ENCODE measurements at regions not wholly inside any gene's neighbourhood (a gene's known extent, or its start where the extent isn't known, plus 50 kb on each side); places are given as distances from the start of the nearest gene placed in this dataset.

DNA sequence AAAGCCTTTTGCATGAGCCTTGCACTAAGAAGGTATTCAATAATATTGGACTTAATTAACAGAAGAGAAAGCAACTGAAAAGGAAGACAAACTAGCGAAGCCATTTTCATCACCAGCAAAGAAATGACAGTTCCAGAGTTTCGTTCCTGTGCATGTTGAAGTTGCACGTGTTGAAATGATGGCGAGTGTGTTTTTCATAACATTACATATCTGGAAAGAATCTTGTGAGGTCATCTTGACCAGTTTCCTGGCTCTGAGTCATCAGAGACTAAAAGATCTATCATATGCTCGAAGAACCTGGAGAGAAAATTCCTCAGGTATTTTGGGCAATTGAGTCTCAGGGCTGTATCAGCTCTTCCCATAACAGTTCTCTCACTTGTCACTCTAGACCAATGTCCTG is 106.2 kb upstream of the MAML3 start:
- ATAC-seq, result no peak
- Mint-ChIP-seq H3K9me3 (no peaks in the 10 kb centered on the region), H3K4me3 (no peak overlapping the region), H3K27ac (no peak overlapping the region), H3K36me3 (no peaks in the 10 kb centered on the region), H3K4me1 (peaks cover 21% of the 10 kb centered on the region), H3K27me3 (ENCODE audit: low read depth) (peaks cover 18% of the 10 kb centered on the region)
- no peak for DNase-seq (ENCODE audit: low spot score)
- POLR2A ChIA-PET, result no interaction called here
- CTCF ChIA-PET, result no interaction called here
- TF ChIP-seq FOXP4 (CRISPR knock-in tag; IDR thresholded peaks at IDR 0.05) (no peak), TCF7 (CRISPR knock-in tag; IDR thresholded peaks at IDR 0.05; ENCODE audit: low read depth) (no peak), CREM (CRISPR knock-in tag; IDR thresholded peaks at IDR 0.05) (no peak)

- ATAC-seq (no peak), DNase-seq (ENCODE audit: low spot score) (no peak)
- POLR2A ChIA-PET, result no interaction called here
- H3K4me3 Mint-ChIP-seq, result no peak overlapping the region
- CTCF ChIA-PET, result no interaction called here
- H3K36me3 Mint-ChIP-seq, result no peaks in the 10 kb centered on the region
- no peak overlapping the region for H3K27ac Mint-ChIP-seq
- H3K27me3 Mint-ChIP-seq (ENCODE audit: low read depth), result peaks cover 33% of the 10 kb centered on the region
- no peaks in the 10 kb centered on the region for H3K9me3 Mint-ChIP-seq
- peaks cover 34% of the 10 kb centered on the region for H3K4me1 Mint-ChIP-seq
- TF ChIP-seq ZBTB21 (CRISPR knock-in tag; IDR thresholded peaks at IDR 0.05; ENCODE audit: borderline replicate concordance), result no peak
- no peak for TF ChIP-seq SP1 (CRISPR knock-in tag; conservative IDR thresholded peaks at IDR 0.05)
- TF ChIP-seq EMX1 (CRISPR knock-in tag; IDR thresholded peaks at IDR 0.05), result no peak
- no peak for TF ChIP-seq ATF1 (CRISPR knock-in tag; IDR thresholded peaks at IDR 0.05)
- no peak for TF ChIP-seq FOXJ3 (CRISPR knock-in tag; IDR thresholded peaks at IDR 0.05; ENCODE audit: borderline replicate concordance)
- no peak for TF ChIP-seq ATF6 (CRISPR knock-in tag; IDR thresholded peaks at IDR 0.05)
- no peak for TF ChIP-seq TCF7 (CRISPR knock-in tag; IDR thresholded peaks at IDR 0.05; ENCODE audit: low read depth)
- TF ChIP-seq, protein P1, sequence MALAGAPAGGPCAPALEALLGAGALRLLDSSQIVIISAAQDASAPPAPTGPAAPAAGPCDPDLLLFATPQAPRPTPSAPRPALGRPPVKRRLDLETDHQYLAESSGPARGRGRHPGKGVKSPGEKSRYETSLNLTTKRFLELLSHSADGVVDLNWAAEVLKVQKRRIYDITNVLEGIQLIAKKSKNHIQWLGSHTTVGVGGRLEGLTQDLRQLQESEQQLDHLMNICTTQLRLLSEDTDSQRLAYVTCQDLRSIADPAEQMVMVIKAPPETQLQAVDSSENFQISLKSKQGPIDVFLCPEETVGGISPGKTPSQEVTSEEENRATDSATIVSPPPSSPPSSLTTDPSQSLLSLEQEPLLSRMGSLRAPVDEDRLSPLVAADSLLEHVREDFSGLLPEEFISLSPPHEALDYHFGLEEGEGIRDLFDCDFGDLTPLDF (CRISPR knock-in tag; IDR thresholded peaks at IDR 0.05), result no peak
- TF ChIP-seq ZMAT4 (CRISPR knock-in tag; IDR thresholded peaks at IDR 0.05), result no peak
- TF ChIP-seq TEAD4 (CRISPR knock-in tag; IDR thresholded peaks at IDR 0.05), result no peak
- no peak for TF ChIP-seq IRF1 (CRISPR knock-in tag; IDR thresholded peaks at IDR 0.05)
- no peak for TF ChIP-seq ELF4 (CRISPR knock-in tag; IDR thresholded peaks at IDR 0.05; ENCODE audit: low read depth)
- no peak for TF ChIP-seq AFF4 (CRISPR knock-in tag; IDR thresholded peaks at IDR 0.05; ENCODE audit: borderline replicate concordance)
- TF ChIP-seq NFYB (CRISPR knock-in tag; conservative IDR thresholded peaks at IDR 0.05; ENCODE audit: low read depth), result no peak
- TF ChIP-seq, protein P2, sequence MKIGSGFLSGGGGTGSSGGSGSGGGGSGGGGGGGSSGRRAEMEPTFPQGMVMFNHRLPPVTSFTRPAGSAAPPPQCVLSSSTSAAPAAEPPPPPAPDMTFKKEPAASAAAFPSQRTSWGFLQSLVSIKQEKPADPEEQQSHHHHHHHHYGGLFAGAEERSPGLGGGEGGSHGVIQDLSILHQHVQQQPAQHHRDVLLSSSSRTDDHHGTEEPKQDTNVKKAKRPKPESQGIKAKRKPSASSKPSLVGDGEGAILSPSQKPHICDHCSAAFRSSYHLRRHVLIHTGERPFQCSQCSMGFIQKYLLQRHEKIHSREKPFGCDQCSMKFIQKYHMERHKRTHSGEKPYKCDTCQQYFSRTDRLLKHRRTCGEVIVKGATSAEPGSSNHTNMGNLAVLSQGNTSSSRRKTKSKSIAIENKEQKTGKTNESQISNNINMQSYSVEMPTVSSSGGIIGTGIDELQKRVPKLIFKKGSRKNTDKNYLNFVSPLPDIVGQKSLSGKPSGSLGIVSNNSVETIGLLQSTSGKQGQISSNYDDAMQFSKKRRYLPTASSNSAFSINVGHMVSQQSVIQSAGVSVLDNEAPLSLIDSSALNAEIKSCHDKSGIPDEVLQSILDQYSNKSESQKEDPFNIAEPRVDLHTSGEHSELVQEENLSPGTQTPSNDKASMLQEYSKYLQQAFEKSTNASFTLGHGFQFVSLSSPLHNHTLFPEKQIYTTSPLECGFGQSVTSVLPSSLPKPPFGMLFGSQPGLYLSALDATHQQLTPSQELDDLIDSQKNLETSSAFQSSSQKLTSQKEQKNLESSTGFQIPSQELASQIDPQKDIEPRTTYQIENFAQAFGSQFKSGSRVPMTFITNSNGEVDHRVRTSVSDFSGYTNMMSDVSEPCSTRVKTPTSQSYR (CRISPR knock-in tag; IDR thresholded peaks at IDR 0.05), result no peak
- no peak for TF ChIP-seq FOXP1 (CRISPR knock-in tag; IDR thresholded peaks at IDR 0.05; ENCODE audit: borderline replicate concordance)
- no peak for TF ChIP-seq FOXK1 (CRISPR knock-in tag; IDR thresholded peaks at IDR 0.05)
Observed at GRCh38 chr4:140258476-140258875, 104.5 kb upstream of the MAML3 start.

Measured in WTC11 (cell line).